CD14-positive monocyte (primary cell): ENCODE measurements at regions not wholly inside any gene's neighbourhood (a gene's known extent, or its start where the extent isn't known, plus 50 kb on each side); places are given as distances from the start of the nearest gene placed in this dataset.

Source experiments
- DNase-seq, 3 donors: peaks; one replicate each; pipeline ENCODE4 v3.0.0-alpha.2; 2011 to 2022
- H2AFZ ChIP-seq: 2 replicates; pipeline ENCODE4 v1.6.0; 2012; ENCODE audit warnings: mild to moderate bottlenecking, low read depth, low read length, inconsistent platforms; ENCODE audit not compliant: insufficient read depth, poor library complexity, severe bottlenecking
- H3K27ac ChIP-seq, 2 donors: 1 replicate in 1 of 2; 2 replicates in 1 of 2; pipeline ENCODE4 v1.5.1; 2012 to 2013; ENCODE audit warnings: low read length in 2 of 2, control low read depth in 1 of 2, inconsistent platforms in 1 of 2, low read depth in 1 of 2, mild to moderate bottlenecking in 1 of 2
- H3K27me3 ChIP-seq, 2 donors: one replicate each; pipeline versions ENCODE4 v1.6.0 to v1.6.1; 2011 to 2013; ENCODE audit warnings: low read length in 2 of 2; ENCODE audit not compliant: control insufficient read depth in 2 of 2, insufficient read depth in 2 of 2
- H3K36me3 ChIP-seq, 2 donors: replicated peaks in 1 of 2; 1 replicate in 1 of 2; 2 replicates in 1 of 2; pipeline versions ENCODE4 v1.5.1 to v1.6.1; 2012 to 2013; ENCODE audit warnings: low read length in 2 of 2, control low read depth in 1 of 2, inconsistent platforms in 1 of 2, mild to moderate bottlenecking in 1 of 2; ENCODE audit not compliant: insufficient read depth in 2 of 2, control insufficient read depth in 1 of 2
- H3K4me1 ChIP-seq, 2 donors: 1 replicate in 1 of 2; 2 replicates in 1 of 2; pipeline versions ENCODE4 v1.5.1 to v1.6.1; 2012 to 2013; ENCODE audit warnings: low read length in 2 of 2, control low read depth in 1 of 2, inconsistent platforms in 1 of 2, mild to moderate bottlenecking in 1 of 2, moderate library complexity in 1 of 2; ENCODE audit not compliant: insufficient read depth in 2 of 2, control insufficient read depth in 1 of 2
- H3K4me2 ChIP-seq: replicated peaks from 2 replicates; pipeline ENCODE3; 2012; ENCODE audit warnings: low read length, moderate library complexity, mild to moderate bottlenecking; ENCODE audit not compliant: poor library complexity, severe bottlenecking; ENCODE audit errors: extremely low read depth
- H3K4me3 ChIP-seq, 3 experiments: fragments of 200-600 bp in 1 of 3; sonication (generic) in 1 of 3; replicated peaks in 1 of 3; 1 replicate in 2 of 3; 2 replicates in 1 of 3; pipeline ENCODE4 v1.5.1; 2011 to 2013; ENCODE audit warnings: low read length in 3 of 3, mild to moderate bottlenecking in 3 of 3, control low read depth in 2 of 3, low read depth in 2 of 3, inconsistent platforms in 1 of 3, moderate library complexity in 1 of 3
- H3K79me2 ChIP-seq: 2 replicates; pipeline ENCODE4 v1.6.0; 2012; ENCODE audit warnings: mild to moderate bottlenecking, control low read depth, inconsistent platforms, low read length, moderate library complexity; ENCODE audit not compliant: insufficient read depth
- H3K9ac ChIP-seq: 2 replicates; pipeline ENCODE4 v1.6.0; 2017; ENCODE audit warnings: low read length, mild to moderate bottlenecking; ENCODE audit not compliant: insufficient read depth, poor library complexity, severe bottlenecking
- H3K9me3 ChIP-seq, 2 donors: replicated peaks in 1 of 2; 1 replicate in 1 of 2; 2 replicates in 1 of 2; pipeline versions ENCODE4 v1.5.1 to v1.6.1; 2012 to 2013; ENCODE audit warnings: low read length in 2 of 2, control low read depth in 1 of 2; ENCODE audit not compliant: control insufficient read depth in 1 of 2, insufficient read depth in 1 of 2
- H4K20me1 ChIP-seq: 2 replicates; pipeline ENCODE4 v1.6.0; 2012; ENCODE audit warnings: mild to moderate bottlenecking, low read length, control low read depth, moderate library complexity; ENCODE audit not compliant: insufficient read depth
- H3K27ac Mint-ChIP-seq, 7 donors: one replicate each; pipeline ENCODE4 v1.8.0; 2020; ENCODE audit warnings: mild to moderate bottlenecking in 7 of 7, mixed read lengths in 7 of 7, moderate library complexity in 6 of 7, inconsistent platforms in 2 of 7
- H3K27me3 Mint-ChIP-seq, 3 donors: one replicate each; pipeline ENCODE4 v1.8.0; 2021 to 2022; ENCODE audit warnings: low read depth in 3 of 3, mild to moderate bottlenecking in 3 of 3, mixed read lengths in 3 of 3, moderate library complexity in 3 of 3, inconsistent platforms in 1 of 3
- H3K36me3 Mint-ChIP-seq, 2 donors: one replicate each; pipeline ENCODE4 v1.8.0; 2020; ENCODE audit warnings: mixed read lengths in 2 of 2, inconsistent platforms in 1 of 2, mild to moderate bottlenecking in 1 of 2
- H3K4me1 Mint-ChIP-seq: one replicate; pipeline ENCODE4 v1.8.0; 2020; ENCODE audit warnings: mild to moderate bottlenecking, mixed read lengths
- H3K4me3 Mint-ChIP-seq, 2 donors: one replicate each; pipeline ENCODE4 v1.8.0; 2020; ENCODE audit warnings: mild to moderate bottlenecking in 2 of 2, mixed read lengths in 2 of 2, moderate library complexity in 1 of 2
- H3K9me3 Mint-ChIP-seq, 7 donors: one replicate each; pipeline ENCODE4 v1.8.0; 2020 to 2022; ENCODE audit warnings: mixed read lengths in 7 of 7, mild to moderate bottlenecking in 6 of 7, moderate library complexity in 6 of 7, inconsistent platforms in 2 of 7
- CTCF ChIP-seq: fragments of 200-600 bp; IDR thresholded peaks from one replicate; pipeline ENCODE4 v1.8.0; 2022; ENCODE audit warnings: antibody characterized with exemption, mild to moderate bottlenecking
- WGBS: methylation state at CpG from one replicate; pipeline ENCODE4 v1.1.5; 2013; ENCODE audit warnings: missing lambda C conversion rate; ENCODE audit not compliant: insufficient coverage; 5-methylcytosine and 5-hydroxymethylcytosine counted together
- intact Hi-C, 2 donors: fragments of 100-400 bp; cut with micrococcal nuclease; formaldehyde crosslinking; loops; one replicate each; pipeline versions ENCODE4 v1.15.0 to v1.15.1; 2023

- intact Hi-C loops: no loop called here
- Histone ChIP-seq H3K9ac (no peak overlapping the region), H3K27me3 (no peaks in the 10 kb centered on the region), H4K20me1 (no peaks in the 10 kb centered on the region), H3K9me3 (no peaks in the 10 kb centered on the region), H3K4me2 (no peak overlapping the region), H3K4me1 (peaks cover 0 to 4% of the 10 kb centered on the region in 2 donors), H3K36me3 (no peaks in the 10 kb centered on the region), H2AFZ (no peak overlapping the region), H3K4me3 (no peak overlapping the region), H3K79me2 (no peaks in the 10 kb centered on the region), H3K27ac (no peak overlapping the region)
- Mint-ChIP-seq H3K27me3 (peaks cover 0 to 3% (median 0%) of the 10 kb centered on the region in 3 donors), H3K4me3 (peak overlapping the region in 1 of 2 donors; percentile 11), H3K9me3 (peaks cover 0 to 8% (median 0%) of the 10 kb centered on the region in 7 donors), H3K36me3 (no peaks in the 10 kb centered on the region), H3K27ac (peak overlapping the region in 1 of 7 donors; percentile 9), H3K4me1 (peaks cover 18% of the 10 kb centered on the region)
- no peak for DNase-seq
- WGBS: no CpG with 5 or more reads among the region's 2 CpGs
- no peak for TF ChIP-seq CTCF
These were observed 579.7 kb upstream of the ARID1B start for GRCh38 chr6:156197513-156197912.

- Histone ChIP-seq H3K4me1 (peaks cover 0 to 4% of the 10 kb centered on the region in 2 donors), H3K9ac (no peak overlapping the region), H3K36me3 (no peaks in the 10 kb centered on the region), H3K27ac (no peak overlapping the region), H3K4me3 (no peak overlapping the region), H4K20me1 (no peaks in the 10 kb centered on the region), H2AFZ (no peak overlapping the region), H3K9me3 (no peaks in the 10 kb centered on the region), H3K27me3 (no peaks in the 10 kb centered on the region), H3K79me2 (no peaks in the 10 kb centered on the region), H3K4me2 (no peak overlapping the region)
- Mint-ChIP-seq H3K4me3 (no peak overlapping the region), H3K4me1 (peaks cover 15% of the 10 kb centered on the region), H3K27me3 (no peaks in the 10 kb centered on the region), H3K27ac (no peak overlapping the region), H3K9me3 (peaks cover 0 to 8% (median 0%) of the 10 kb centered on the region in 7 donors), H3K36me3 (no peaks in the 10 kb centered on the region)
- intact Hi-C loops: no loop called here
- no peak for TF ChIP-seq CTCF
- WGBS: no CpG with 5 or more reads among the region's 2 CpGs
- DNase-seq: no peak
These were observed 582.2 kb upstream of the ARID1B start for GRCh38 chr6:156194981-156195380.
